ENCODE measurements at regions not wholly inside any gene's neighbourhood (a gene's known extent, or its start where the extent isn't known, plus 50 kb on each side); places are given as distances from the start of the nearest gene placed in this dataset.

DNA sequence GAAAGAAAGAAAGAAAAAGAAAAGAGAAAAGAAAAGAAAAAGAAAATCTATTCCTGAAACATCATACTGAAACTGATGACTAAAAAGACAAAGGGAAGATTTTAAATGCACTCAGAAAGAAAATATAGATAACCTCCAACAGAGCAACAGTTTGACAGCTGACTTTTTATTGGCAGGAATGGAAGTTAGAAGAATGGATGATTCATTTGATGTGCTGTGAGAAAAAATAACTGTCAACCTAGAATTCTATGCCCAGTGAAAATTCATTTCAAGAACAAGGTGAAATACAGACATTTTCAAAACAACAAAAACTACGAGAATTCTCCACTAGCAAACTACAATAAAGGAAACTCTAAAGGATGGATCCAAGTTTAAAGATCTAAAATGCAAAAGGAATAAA lies 50.5 kb upstream of the HSPA12A start:
- DNase-seq, result no peak

DNA sequence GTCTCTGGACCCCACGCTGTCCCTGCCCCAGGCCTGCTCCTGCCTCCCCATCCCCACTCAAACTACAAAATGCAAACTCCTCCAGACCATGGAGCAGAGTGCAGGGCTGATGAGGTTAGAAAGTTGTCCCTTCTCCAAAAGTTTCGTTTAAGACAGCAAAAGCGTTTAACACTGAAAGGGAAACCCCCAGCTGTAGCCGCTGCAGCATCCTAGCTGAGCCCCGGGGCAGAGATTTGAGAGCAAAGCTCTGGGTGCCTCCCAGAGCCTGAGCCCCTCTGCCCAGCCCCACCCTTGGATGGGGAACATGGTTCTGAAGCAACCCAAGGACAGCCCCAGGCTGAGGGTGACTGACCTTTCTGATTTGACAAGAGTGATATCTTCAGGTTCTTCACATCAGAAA lies 52.8 kb upstream of the ENO4 start:
- no peak for DNase-seq

DNA sequence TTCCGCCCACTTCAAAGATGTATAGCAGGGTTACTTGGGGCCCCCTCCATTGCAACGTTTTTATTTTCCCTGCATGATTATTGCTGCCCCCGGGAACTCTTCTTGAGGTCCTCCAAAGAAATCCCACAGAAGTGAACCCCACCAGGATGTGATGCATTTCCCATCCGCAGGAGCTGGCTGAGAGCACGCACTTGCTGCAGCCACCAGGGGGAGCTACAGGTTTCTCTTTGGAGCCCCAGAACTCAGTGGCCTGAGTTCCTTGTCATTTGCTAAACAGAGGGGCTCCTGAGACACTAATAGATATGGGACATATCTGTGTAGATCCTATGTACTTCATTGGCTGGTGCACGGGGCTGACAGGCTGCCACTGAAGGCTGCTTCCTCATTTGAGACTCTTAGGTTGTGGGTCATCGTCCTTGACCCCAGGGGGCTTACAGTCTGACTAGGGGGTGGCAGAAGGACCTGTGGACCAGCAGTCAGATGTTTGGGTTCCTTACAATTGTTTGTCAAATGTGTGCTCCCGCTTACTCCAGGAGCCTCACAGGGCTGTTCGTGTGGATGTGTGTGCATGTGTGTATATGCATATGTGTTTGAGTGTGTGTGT lies 52.3 kb upstream of the ENO4 start:
- peak; percentile 84 for DNase-seq

DNA sequence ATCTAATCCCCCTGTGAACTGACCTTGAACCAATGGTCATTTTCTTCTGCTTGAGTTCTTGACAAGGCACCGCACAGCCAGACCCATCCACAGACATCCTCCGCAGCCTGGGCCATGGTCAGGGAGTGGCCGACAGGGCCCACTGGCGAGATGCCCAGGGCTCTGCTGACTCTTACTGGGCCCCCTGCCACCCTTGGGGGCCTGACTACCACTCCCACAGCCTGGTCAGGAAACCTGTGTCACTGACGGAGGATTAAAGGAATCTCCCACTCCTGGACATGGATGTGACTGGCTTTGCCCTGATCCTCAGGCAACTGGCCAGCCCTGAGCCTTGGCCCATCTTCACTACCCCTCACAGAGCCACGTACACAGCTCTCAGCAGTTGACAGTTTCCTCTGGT lies 50.4 kb upstream of the ENO4 start:
- DNase-seq, result no peak
